Activated T-helper 2 cell treated with anti-CD3 and anti-CD28 coated beads, Interferon-gamma antibody, Interleukin-2, Interleukin-4, amounts not matched to agents 10 μg/mL and 5 μg/mL and 100 μg/mL, durations not matched to agents 14 hours and 24 hours and 36 hours (primary cell): ENCODE measurements at regions not wholly inside any gene's neighbourhood (a gene's known extent, or its start where the extent isn't known, plus 50 kb on each side); places are given as distances from the start of the nearest gene placed in this dataset.

Experiments used
- DNase-seq: peaks from one replicate; pipeline ENCODE4 v3.0.0; 2021; ENCODE audit warnings: low spot score
- H3K27ac Mint-ChIP-seq: one replicate; pipeline ENCODE4 v1.8.0; 2021; ENCODE audit warnings: mixed read lengths
- H3K27me3 Mint-ChIP-seq: one replicate; pipeline ENCODE4 v1.8.0; 2021; ENCODE audit warnings: low read depth, mixed read lengths
- H3K36me3 Mint-ChIP-seq: one replicate; pipeline ENCODE4 v1.8.0; 2021; ENCODE audit warnings: low read depth, mixed read lengths
- H3K4me1 Mint-ChIP-seq: one replicate; pipeline ENCODE4 v1.8.0; 2021; ENCODE audit warnings: low read depth, mixed read lengths
- H3K4me3 Mint-ChIP-seq: one replicate; pipeline ENCODE4 v1.8.0; 2021; ENCODE audit warnings: low read depth, mild to moderate bottlenecking, moderate library complexity, mixed read lengths
- H3K9me3 Mint-ChIP-seq: one replicate; pipeline ENCODE4 v1.8.0; 2021; ENCODE audit warnings: mixed read lengths
- intact Hi-C: fragments of 100-400 bp; cut with micrococcal nuclease; formaldehyde crosslinking; loops from one replicate; pipeline ENCODE4 v1.15.1; 2023

- H3K9me3 Mint-ChIP-seq, result no peaks in the 10 kb centered on the region
- no peak overlapping the region for H3K27ac Mint-ChIP-seq
- DNase-seq, result no peak
- H3K27me3 Mint-ChIP-seq, result no peaks in the 10 kb centered on the region
- no peaks in the 10 kb centered on the region for H3K36me3 Mint-ChIP-seq
- no peak overlapping the region for H3K4me3 Mint-ChIP-seq
- intact Hi-C loops, result no loop called here
- no peaks in the 10 kb centered on the region for H3K4me1 Mint-ChIP-seq
Measured at GRCh38 chr6:113338644-113339043, 518.5 kb upstream of the MARCKS start.

- intact Hi-C loops, result no loop called here
- Mint-ChIP-seq H3K27me3 (no peaks in the 10 kb centered on the region), H3K9me3 (no peaks in the 10 kb centered on the region), H3K27ac (no peak overlapping the region), H3K4me1 (no peaks in the 10 kb centered on the region), H3K4me3 (no peak overlapping the region), H3K36me3 (no peaks in the 10 kb centered on the region)
- no peak for DNase-seq
Measured at GRCh38 chr6:113339209-113339608, 517.9 kb upstream of the MARCKS start.

DNA sequence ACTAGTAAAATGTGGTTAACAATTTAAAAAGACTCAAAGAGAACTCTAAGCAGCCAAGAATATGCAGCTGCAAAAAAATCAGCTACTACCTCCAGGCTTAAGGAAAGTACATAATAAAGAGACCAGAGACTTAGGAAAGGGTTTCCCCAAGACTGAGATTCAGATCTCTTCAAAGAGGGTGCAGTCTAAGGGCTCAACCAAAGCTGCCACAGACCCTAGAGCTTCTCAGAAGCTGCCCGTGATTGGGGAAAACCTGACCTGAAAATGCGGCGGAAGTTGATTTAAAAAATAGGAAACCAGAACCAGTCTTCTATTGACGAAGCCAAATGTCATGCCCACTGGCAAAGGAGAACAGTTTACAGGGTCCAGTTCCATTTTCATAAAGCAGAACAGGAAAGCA, 516.8 kb upstream of the MARCKS start:
- no peaks in the 10 kb centered on the region for H3K4me1 Mint-ChIP-seq
- H3K9me3 Mint-ChIP-seq, result no peaks in the 10 kb centered on the region
- intact Hi-C loops, result no loop called here
- no peaks in the 10 kb centered on the region for H3K36me3 Mint-ChIP-seq
- no peaks in the 10 kb centered on the region for H3K27me3 Mint-ChIP-seq
- no peak overlapping the region for H3K4me3 Mint-ChIP-seq
- no peak for DNase-seq
- H3K27ac Mint-ChIP-seq, result no peak overlapping the region

DNA sequence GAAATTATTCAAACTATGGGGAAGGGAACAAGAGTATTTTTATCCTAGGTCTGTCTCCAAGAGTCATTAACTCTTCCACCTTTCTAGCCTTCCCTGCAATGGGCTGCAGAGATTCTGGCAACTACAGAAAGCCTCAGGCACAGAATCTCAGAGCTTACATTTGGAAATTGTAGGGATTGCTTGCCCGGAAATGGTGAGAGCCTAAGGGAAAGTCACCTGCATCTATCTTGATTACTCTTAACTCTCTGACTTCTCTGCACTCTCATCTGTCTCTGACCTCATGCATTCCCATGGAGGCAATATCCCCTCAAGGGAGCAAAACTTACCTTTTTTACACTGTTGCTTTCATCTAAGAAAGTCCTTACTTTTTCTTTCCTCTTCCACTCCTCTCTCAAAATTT, 513.2 kb upstream of the MARCKS start:
- no peaks in the 10 kb centered on the region for H3K4me1 Mint-ChIP-seq
- H3K36me3 Mint-ChIP-seq, result no peaks in the 10 kb centered on the region

DNA sequence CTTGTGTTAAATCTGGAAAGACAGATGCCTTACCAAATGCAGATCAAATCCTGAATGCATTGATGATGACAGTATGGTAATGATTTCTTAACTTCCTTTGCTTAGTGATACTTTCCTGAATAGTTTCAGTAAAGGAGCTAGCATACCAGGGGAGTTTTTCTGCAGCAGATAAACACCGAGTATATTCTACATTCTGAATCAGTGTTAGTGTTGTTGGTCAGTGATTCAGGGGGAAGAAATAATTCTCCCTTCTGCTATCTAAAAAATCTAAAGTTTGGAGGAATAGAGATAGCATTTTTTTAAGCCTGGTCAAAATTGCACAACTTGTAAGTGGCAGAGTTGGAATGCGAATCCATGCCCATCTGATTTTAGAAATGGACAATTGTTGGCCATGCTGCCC, 512.2 kb upstream of the MARCKS start:
- intact Hi-C loops, result no loop called here
- no peak overlapping the region for H3K27ac Mint-ChIP-seq

More for the DNA sequence above, 513.2 kb upstream of the MARCKS start:
- Mint-ChIP-seq H3K4me3 (no peak overlapping the region), H3K27me3 (no peaks in the 10 kb centered on the region), H3K27ac (no peak overlapping the region), H3K9me3 (no peaks in the 10 kb centered on the region)
- no peak for DNase-seq
- intact Hi-C loops, result no loop called here

DNA sequence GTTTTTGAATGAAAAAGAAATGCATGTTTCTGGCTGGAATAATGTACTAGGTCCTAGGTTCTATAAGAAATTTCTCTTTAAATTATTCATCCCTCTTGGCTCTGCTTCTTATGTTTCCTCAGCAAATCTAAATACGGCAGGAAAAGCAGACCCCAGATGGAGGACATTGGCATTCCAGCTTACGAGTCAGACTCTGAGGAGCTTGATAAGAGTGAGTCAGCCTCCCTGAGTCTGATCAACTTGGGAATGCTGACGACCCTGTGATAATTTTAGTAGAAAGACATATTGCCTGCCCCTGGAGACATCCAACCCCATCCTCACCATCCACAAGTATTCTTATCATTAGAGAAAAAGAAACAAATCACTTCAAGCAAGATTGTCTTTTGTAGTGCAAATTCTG, 509.7 kb upstream of the MARCKS start:
- intact Hi-C loops, result no loop called here
- no peaks in the 10 kb centered on the region for H3K9me3 Mint-ChIP-seq
- peaks cover 7% of the 10 kb centered on the region for H3K4me1 Mint-ChIP-seq

More for the DNA sequence above, 512.2 kb upstream of the MARCKS start:
- Mint-ChIP-seq H3K4me1 (no peaks in the 10 kb centered on the region), H3K27me3 (no peaks in the 10 kb centered on the region), H3K4me3 (no peak overlapping the region), H3K36me3 (no peaks in the 10 kb centered on the region), H3K9me3 (no peaks in the 10 kb centered on the region)
- no peak for DNase-seq

DNA sequence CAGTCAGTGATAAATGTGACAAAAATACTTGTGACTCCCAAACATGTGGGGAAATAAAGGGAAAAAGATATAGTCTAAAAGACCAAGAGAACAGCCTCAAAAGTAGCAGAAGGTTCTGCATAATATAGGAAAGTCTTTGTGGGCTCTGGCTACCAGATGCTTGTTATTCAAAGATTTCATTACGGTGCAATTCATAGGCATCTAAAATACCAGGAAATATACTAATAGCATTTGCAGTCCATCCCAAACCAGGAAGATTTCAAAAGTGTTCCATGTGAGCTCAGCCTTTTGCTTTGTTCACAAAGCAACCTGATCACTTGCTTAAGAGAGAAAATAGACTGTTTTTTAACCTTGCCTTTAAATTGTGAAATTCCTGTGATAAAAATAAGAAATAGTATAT, 506.7 kb upstream of the MARCKS start:
- no peak for DNase-seq
- H3K27me3 Mint-ChIP-seq, result no peaks in the 10 kb centered on the region
- intact Hi-C loops, result no loop called here
- no peaks in the 10 kb centered on the region for H3K9me3 Mint-ChIP-seq
- no peaks in the 10 kb centered on the region for H3K36me3 Mint-ChIP-seq
- no peak overlapping the region for H3K4me3 Mint-ChIP-seq
- peaks cover 7% of the 10 kb centered on the region for H3K4me1 Mint-ChIP-seq
- H3K27ac Mint-ChIP-seq, result no peak overlapping the region

More for the DNA sequence above, 509.7 kb upstream of the MARCKS start:
- H3K36me3 Mint-ChIP-seq, result no peaks in the 10 kb centered on the region
- no peak overlapping the region for H3K27ac Mint-ChIP-seq
- no peaks in the 10 kb centered on the region for H3K27me3 Mint-ChIP-seq
- H3K4me3 Mint-ChIP-seq, result no peak overlapping the region
- no peak for DNase-seq

DNA sequence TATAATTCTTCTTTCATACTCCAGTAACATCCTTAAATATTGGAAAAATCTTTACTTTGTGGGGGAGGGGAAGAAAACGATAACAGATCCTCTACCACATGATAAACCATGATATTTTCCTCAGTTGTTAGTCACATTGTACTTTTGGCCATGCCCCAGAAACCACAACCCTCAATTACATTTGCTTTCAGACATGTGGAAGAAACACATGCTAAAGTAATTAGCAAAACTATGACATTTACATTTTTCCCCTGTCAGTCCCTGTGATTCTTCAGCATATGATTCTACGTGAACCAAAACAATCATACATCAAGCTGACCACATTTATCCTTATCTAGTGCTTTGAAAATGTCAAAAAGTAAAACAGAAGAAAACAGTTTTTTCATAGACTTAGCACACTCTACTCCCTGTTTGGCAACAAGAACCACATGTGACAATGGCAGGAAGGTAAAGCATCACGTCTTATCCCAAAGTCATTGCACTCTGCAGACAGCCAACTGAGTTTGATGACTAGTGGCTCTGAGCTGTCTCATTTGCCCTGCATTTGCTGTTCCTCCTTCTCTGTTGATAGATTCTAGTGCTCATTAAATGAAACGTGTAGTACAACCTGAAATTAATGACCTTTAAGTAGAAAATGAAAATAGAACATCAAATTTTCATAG, 505.8 kb upstream of the MARCKS start:
- intact Hi-C loops, result no loop called here

GRCh38 chr6:113352029-113352801, 504.9 kb upstream of the MARCKS start:
- H3K27ac Mint-ChIP-seq, result no peak overlapping the region
- intact Hi-C loops, result no loop called here
- peaks cover 7% of the 10 kb centered on the region for H3K4me1 Mint-ChIP-seq
- H3K27me3 Mint-ChIP-seq, result no peaks in the 10 kb centered on the region
- H3K36me3 Mint-ChIP-seq, result no peaks in the 10 kb centered on the region
- DNase-seq, result no peak
- H3K4me3 Mint-ChIP-seq, result no peak overlapping the region
- no peaks in the 10 kb centered on the region for H3K9me3 Mint-ChIP-seq

More for the DNA sequence above, 505.8 kb upstream of the MARCKS start:
- Mint-ChIP-seq H3K4me1 (peaks cover 7% of the 10 kb centered on the region), H3K9me3 (no peaks in the 10 kb centered on the region), H3K4me3 (no peak overlapping the region), H3K27ac (no peak overlapping the region), H3K27me3 (no peaks in the 10 kb centered on the region), H3K36me3 (no peaks in the 10 kb centered on the region)
- no peak for DNase-seq

DNA sequence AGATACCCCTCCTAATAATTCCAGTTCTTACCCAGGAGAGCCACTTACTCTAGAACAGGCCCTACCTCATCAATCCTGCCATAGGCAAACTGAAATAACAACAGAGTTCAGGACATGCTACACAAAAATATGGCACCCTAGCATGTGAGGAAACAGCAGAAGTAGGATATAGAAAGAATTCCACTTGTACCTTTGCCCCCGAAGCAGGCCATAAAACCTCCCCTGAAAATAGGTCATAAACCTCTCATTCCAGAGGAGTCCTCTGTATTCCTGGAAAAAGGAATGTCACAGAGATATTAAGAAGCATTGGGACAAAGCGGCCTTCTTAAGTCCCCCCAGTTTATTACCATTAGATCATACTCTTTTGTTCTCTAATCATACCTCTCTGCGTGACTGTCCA, 504.3 kb upstream of the MARCKS start:
- no peaks in the 10 kb centered on the region for H3K9me3 Mint-ChIP-seq
- H3K27ac Mint-ChIP-seq, result no peak overlapping the region
- intact Hi-C loops, result no loop called here
- peaks cover 7% of the 10 kb centered on the region for H3K4me1 Mint-ChIP-seq
- no peaks in the 10 kb centered on the region for H3K36me3 Mint-ChIP-seq
- H3K27me3 Mint-ChIP-seq, result no peaks in the 10 kb centered on the region
- no peak overlapping the region for H3K4me3 Mint-ChIP-seq
- DNase-seq, result no peak

DNA sequence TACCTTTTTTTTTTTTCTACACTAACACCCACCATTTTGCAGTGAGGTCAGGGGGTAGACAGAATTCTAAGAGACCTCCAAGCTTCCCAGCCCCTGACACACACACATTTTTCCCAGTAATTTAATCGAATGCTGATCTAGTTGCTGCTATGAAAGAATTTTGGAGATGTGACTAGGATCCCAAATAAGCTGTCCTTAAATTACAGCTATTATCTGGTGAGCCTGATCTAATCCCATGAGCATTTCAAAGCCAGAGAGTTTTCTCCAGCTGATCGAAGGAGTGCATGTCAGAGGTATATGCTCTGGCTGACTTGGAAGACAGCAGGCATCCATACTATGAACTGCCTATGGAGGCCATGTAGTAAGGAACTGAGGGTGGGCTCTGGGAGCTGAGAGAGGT, 503.8 kb upstream of the MARCKS start:
- DNase-seq, result no peak
- intact Hi-C loops, result no loop called here
- Mint-ChIP-seq H3K4me3 (no peak overlapping the region), H3K27ac (no peak overlapping the region), H3K4me1 (peaks cover 7% of the 10 kb centered on the region), H3K9me3 (no peaks in the 10 kb centered on the region), H3K27me3 (no peaks in the 10 kb centered on the region), H3K36me3 (no peaks in the 10 kb centered on the region)

DNA sequence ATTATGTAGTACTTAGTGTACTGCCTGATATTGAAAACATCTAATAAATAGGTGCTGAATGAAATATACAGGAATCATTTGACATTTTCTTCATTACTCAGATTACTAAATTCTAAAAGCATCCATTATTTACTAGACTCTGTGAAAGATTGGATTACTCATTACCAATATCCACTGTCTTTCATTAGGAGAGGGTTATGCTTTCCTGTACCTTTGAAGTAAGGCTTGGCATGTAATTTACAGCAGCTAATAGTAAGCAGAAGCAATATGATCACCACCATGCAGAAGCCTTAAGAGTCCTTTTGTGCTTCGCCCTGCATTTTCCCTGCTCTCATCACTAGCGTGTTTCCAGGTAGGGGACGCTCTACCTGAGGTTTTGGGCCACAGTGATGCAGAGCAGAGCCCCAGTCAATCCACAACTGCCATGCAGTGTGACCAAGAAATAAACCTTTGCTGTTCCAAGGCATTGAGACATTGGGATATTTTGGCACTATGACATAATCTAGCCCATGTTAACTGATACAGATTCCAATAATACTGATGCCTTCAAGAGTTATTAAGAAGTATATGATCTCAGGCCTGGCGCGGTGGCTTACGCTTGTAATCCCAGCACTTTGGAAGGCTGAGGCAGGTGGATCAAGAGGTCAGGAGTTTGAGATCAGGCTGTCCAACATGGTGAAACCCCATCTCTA, 502.8 kb upstream of the MARCKS start:
- H3K36me3 Mint-ChIP-seq, result no peaks in the 10 kb centered on the region
- H3K27me3 Mint-ChIP-seq, result no peaks in the 10 kb centered on the region
- H3K4me3 Mint-ChIP-seq, result no peak overlapping the region
- DNase-seq, result no peak
- H3K4me1 Mint-ChIP-seq, result peaks cover 7% of the 10 kb centered on the region
- no peaks in the 10 kb centered on the region for H3K9me3 Mint-ChIP-seq
- intact Hi-C loops, result no loop called here
- H3K27ac Mint-ChIP-seq, result no peak overlapping the region

GRCh38 chr6:113356139-113356538, 501.0 kb upstream of the MARCKS start:
- no peaks in the 10 kb centered on the region for H3K36me3 Mint-ChIP-seq
- intact Hi-C loops, result no loop called here
- no peak overlapping the region for H3K27ac Mint-ChIP-seq
- no peaks in the 10 kb centered on the region for H3K9me3 Mint-ChIP-seq
- peaks cover 7% of the 10 kb centered on the region for H3K4me1 Mint-ChIP-seq
- no peaks in the 10 kb centered on the region for H3K27me3 Mint-ChIP-seq
- DNase-seq, result no peak
- no peak overlapping the region for H3K4me3 Mint-ChIP-seq
